NCI-H1092 (cell line): ENCODE measurements at regions not wholly inside any gene's neighbourhood (a gene's known extent, or its start where the extent isn't known, plus 50 kb on each side); places are given as distances from the start of the nearest gene placed in this dataset.
"Not testable (repeated sequence)": the region's sequence is repeated elsewhere in the genome, so short reads cannot be mapped to it uniquely, and the experiment has no call there.

Experiments used
- DNase-seq: peaks from one replicate; lab custom pipeline; 2025; lab: John Stamatoyannopoulos, UW

DNA sequence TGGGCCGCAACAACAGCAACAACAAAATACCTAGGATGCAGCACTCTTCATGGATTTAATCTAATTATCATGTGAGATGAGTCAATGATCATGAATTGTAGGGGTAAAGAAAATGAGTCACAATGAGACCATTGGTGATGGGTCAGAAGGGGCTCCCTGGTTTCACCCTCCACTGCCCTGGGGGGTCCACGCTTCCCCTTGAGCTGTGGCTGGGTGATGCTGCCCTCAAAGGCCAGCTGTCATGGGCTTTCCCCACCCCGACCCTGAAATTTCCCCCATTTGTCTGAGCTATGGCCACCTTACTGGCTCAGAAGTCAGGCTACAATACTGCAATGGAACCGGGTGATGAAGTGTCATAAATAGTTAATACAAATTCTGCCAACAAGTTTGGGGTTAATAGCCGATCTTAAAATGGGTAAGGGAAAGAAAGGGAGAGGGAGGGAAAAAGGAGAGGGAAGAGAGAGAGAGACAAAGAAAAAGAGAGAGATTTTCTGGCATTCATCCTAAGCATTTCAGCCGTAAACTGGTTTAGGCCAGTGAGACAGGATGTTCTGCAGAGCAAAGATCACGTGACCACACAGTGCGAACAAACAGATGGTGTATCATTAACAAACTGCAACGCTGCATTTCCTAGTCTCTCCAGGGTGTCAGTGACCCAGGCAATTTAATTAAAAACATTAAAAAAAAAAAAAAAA, 143.4 kb upstream of the ERRFI1 start:
- DNase-seq = peak; percentile 84

DNA sequence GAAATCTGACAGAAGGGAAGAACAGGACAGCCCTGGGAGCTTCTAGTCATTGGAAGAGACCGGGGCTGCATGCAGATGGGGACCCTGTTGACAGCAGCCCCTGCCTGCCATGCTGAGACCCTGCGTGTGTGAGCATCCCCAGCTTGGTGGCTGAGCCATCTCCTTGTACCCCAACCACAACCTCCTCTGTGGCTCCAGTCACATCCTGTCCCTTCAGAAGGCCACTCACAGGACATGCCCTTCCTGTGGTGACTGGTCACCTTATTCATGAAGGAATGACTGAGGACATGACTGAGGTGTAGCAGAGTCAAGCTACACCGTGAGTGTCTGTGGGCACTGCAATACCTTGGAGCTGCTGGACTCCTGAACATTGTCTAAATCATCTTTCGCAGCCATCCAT, 141.8 kb upstream of the ERRFI1 start:
- DNase-seq = no peak

DNA sequence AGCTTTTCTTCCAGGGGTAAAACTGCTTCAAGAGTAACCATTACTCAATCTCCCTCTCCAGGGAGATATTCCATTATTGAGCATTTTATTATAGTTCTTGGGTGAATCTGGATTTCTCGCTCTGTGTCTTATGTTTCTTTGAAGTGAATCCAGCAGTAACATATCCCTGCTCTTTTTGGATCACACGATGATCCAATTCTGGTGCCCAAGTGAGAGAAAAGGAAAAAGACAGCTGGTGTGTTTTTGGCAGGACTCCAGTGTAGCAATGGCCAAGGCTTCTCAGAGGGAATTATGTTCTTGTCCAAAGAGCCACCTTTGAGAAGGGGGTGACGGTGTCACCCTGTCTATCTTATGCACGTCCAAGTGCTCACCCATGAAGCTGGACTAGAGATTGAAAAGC, 140.3 kb upstream of the ERRFI1 start:
- no peak for DNase-seq

DNA sequence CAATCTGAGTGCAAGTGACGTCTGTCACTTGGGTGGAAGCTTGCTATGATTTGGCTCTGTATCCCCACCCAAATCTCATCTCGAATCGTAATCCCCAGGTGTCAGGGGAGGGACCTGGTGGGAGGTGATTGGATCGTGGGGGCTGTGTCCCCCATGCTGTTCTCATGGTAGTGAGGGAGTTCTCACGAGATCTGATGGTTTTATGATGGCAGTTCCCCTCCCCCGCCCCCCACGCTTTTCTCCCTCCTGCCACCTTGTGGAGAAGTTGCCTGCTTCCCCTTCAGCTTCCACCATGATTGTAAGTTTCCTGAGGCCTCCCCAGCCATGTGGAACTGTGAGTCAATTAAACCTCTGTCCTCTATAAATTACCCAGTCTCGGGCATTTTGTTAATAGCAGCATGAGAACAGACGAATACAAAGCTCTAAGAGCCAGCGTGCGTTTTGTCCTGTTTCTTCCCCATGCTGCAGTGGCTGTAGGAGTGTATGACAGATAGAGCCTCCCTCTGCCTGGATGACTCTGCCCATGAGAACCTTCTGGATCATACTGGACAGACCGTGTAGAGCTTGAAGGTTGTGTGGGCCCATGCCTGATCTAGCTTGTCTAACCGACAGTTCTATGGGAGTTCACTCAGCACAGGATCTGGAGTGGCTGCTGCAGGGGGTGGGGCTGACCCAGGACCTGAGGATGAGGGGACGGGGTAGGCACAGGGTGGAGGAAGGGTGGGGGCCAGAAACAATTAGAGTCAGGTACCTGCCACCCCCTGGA, 139.7 kb upstream of the ERRFI1 start:
- DNase-seq = no peak

DNA sequence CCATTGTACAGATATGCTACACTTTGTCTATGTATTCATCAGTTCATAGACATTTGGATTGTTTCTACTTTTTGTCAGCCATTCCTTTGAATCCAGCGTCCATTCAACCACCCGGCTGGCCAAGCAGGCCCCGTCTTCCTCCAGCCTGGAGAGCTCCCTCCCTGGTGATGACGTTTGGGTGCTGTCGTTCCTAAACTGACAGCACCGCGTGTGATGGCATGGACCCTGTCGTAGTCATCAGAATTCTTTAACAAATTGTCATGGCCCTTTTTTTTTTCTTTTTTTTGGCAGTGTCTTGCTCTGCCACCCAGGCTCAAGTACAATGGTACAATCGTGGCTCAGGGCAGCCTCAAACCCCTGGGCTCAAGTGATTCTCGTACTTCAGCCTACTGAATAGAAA, 138.6 kb upstream of the ERRFI1 start:
- no peak for DNase-seq

DNA sequence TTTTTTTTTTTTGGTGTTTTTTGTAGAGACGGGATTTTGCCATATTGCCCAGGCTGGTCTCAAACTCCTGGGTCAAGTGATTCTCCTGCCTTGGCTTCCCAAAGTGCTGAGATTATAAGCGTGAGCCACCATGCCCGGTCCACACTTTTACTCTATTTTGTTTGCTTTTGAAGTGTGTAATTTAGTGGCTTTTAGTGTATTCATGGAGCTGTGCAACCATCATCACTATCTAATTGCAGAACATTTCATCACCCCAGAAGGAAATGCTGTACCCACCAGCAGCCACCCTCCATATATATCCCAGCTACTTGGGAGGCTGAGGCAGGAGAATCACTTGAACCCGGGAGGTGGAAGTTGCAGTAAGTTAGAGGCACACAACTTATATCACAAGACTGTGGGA, 136.9 kb upstream of the ERRFI1 start:
- DNase-seq = no peak

DNA sequence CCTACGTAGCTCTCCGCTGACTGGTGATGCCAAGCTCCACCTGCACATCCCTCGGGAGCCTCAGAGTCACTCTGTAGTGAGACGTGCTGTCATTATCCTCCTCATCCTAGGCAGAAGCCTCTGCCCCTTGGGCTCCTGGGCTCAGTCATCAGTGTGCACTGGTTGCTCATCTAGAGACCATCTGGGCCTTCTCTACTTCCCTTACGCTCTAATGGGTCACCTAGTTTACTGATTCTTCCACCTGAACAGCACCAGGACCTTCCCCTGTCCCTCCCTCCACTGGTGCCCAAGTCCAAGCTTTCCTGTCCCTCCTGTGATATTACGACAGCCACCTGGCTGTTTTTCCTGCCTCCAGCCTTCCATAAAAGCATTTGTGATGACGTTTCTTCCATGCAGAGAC, 136.1 kb upstream of the ERRFI1 start:
- DNase-seq = no peak

DNA sequence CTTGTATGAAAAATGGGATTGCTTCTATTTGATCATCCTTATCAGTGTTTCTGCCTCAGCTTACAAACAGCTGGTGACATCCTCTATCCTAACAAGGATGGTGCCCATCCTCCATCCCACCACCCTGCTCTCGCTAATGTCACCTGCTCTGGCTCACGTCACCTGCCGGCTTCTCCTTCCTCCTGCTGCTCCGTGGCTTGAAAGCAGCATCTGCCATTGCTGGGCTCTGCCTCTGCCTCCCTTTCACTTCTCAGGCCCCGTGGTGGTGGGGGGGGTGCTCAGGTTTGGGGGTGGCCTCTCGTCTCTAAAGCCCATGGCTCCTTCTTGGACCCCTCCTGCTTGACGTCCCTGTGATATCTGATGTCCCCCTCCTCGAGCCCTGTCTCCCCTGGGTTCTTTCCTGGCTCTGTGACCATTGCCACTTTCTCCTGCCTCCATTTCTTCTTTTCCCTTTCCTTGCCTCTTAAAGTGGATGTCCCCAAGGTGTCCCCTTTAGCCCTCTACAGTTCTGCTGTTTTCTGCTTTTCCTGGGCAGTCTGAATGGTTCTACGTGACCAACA, 135.5 kb upstream of the ERRFI1 start:
- DNase-seq = no peak

DNA sequence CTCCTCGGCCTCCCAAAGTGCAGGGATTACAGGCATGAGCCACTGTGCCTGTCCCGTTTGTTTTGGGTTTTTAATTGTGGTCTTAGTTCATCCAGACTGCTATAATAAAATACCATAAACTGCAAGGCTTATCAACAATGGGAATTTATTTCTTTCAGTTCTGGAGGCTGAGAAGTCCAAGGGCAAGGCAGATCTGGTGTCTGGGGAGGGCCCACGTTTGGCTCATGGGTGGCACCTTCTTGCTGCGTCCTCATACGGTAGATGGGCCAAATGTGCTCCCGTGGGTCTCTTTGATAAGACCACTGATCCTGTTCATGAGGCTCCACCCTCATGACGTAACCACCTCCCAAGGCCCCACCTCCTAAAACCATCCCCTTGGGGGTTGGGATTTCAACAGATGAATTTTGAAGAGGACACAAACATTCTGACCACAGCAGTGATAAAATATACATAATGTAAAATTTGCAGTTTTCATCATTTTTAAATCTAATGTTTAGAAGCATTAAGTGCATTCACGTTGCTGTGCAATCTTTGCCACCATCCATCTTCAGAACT, 133.4 kb upstream of the ERRFI1 start:
- DNase-seq = no peak

DNA sequence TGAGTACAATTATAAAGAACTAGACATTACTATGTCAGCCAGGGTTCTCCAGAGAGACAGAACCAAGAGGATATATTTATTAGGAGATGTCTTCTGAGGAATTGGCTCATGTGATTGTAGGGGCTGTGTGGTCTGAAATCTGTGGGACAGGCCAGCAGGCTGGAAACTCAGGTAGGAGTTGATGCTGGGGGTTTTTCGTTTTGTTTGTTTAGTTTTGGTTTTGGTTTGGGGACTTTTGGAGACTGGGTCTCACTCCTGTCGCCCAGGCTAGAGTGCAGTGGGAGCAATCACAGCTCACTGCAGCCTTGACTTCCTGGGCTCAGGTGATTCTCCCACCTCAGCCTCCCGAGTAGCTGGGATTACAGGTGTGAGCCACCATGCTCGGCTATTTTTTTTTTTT, 132.9 kb upstream of the ERRFI1 start:
- no peak for DNase-seq

DNA sequence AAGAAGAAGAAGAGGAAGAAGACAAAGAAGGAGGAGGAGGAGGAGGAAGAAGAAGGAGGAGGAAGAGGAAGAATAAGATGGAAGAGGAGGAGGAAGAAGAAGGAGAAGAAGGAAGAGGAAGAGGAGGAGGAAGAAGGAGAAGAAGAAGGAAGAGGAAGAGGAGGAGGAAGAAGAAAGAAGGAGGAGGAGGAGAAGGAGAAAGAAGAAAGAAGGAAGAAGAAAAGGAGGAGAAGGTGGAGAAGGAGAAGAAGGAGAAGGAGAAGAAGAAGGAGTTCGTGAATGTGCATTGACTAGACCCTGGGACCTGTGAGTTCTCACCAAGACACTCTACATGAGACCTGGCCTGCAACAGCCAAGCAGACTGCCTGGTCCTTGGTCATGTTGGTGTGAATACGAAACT, 131.7 kb upstream of the ERRFI1 start:
- DNase-seq = no peak

DNA sequence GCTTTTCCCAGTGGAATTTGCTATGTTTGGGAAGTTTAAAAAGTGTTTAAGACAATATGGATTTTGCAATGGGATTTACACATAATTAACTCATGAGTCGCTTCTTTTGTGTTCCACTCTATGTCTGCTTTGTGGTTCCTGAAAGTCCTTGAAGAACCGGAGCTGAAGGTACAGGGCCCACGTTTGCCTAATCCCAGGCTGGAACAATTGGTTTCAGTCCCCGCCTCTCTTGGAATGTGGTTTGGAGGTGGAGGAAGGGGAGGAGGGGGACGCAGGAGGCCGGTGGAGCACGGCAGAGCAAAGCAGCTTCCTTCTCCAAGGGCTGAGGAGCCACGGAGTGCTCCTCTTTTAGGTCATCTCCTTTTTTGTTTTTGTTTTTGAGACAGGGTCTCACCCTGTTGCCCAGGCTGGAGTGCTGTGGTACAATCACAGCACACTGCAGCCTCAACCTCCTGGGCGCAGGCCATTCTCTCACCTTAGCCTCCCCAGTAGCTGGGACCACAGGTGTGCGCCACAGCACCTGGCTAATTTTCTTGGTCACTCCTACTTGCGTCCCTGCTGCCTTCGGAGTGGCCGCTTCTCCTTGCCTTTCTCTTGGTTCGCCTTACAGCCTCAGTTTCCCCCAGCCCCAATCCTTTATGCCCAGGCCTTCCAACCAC, 129.5 kb upstream of the ERRFI1 start:
- no peak for DNase-seq

DNA sequence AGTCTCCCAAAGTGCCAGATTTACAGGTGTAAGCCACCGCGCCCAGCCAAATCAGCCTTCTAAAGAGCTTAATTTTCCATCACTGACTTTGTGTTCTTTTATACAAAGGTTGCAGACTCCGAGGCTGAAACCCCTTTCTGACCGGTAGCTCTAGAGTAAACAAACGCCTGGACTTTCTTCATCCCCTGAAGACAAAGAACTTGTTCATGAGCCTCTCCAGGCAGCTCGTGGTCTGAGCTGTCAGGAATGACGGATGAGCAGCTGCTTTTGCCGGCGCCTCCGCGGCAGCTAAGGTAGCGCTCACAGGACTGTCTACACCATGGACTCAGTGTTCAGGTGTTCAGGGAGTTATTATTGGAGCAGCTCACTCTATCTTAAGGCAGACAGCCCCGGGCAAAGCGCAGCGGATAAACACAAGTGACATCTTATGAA, 128.5 kb upstream of the ERRFI1 start:
- DNase-seq = no peak

DNA sequence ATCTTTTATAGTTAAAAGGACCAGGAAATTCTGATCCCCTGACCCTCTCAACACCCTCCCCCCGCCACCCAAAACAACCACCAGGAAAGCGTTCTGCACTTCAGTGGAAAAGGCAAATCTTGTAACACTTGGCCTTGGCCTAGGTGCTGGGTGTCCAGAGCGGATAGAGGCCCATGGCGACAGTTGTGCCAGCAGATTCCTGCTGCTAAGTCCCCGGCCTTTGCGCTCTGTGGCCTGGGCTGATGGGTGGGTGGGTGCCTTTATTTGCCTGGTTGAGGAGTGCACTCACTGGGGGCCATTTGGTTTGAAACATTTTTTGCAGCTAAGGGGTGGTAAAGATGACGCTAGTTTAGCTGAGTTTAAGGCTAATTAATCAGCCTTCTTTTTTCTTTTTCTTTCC, 127.9 kb upstream of the ERRFI1 start:
- DNase-seq = no peak

DNA sequence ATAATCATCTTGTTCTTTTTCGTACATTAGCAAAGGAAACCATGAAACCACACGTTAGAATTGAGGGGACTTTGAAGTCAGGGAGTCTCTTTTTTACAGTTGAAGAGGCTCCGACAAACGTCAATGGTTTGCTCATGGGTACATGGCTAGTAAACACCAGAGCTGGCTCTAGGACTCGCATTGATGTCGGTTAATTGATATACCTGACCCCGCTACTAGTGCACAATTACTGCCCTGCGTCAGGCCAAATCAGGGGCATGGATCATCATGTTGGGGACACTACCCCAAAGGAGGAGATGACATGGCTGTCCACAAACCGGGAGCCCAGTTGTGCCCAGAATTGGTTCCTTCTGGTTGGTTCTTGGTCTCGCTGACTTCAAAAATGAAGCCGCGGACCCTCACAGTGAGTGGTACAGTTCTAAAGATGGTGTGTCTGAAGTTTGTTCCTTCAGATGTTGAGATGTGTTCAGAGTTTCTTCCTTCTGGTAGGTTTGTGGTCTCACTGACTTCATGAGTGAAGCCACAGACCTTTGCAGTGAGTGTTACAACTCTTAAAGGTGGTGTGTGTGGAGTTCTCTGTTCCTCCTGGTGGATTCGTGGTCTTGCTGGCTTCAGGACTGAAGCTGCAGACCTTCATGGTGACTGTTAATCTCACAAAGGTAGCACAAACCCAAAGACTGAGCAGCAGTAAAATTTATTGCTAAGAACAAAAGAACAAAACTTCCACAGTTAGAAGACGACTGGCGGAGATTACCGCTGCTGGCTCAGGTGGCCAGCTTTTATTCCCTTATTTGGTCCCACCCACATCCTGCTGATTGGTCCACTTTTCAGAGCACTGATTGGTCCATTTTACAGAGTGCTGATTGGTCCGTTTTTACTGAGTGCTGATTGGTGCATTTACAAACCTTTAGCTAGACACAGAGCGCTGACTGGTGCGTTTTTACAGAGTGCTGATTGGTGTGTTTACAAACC, 126.9 kb upstream of the ERRFI1 start:
- no peak for DNase-seq

DNA sequence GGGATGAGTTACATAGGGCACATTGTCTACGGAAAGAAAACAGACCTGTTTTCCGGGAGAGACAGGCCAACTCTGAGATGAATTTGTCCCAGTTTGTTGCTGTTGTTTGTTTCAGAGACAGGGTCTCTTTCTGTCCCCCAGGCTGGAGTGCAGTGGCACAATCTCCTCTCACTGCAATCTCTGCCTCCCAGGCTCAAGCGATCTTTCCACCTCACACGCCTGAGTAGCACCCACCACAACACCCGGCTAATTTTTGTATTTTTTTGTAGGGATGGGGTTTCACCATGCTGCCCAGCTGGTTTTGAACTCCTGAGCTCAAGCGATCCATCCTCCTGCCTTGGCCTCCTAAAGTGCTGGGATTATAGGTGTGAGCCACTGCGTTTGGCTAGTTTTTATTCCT, 125.5 kb upstream of the ERRFI1 start:
- DNase-seq = no peak

DNA sequence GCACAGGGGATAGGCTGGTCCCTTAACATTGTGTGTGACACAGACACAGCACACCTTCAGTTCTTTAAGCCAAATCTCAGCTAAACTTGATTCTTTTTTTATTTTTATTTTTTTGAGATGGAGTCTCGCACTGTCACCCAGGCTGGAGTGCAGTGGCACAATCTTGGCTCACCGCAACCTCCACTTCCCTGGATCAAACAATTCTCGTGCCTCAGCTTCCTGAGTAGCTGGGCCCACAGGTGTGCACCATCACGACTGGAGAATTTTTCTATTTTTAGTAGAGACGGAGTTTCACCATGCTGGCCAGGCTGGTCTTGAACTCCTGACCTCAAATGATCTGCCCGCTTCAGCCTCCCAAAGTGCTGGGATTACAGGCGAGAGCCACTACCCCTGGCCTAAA, 123.6 kb upstream of the ERRFI1 start:
- not testable (repeated sequence) for DNase-seq

DNA sequence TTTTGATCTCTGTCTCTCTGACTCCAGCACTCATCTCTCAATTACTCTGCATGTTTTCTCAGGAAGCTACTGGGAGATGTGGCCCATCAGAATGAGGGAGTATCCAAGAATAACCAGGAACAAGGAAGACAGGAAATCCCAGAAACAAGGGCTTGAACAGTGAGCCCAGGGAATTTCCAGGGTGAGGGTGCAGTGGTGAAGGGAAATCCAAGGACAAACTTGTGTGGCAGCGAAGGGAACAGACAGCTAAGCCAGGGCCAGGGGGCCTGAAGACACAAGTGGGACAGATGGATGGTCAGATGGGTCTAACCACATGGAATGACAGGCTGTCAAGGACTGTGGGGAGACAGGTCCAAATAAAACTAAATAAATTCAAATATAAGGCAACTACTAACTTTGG, 121.8 kb upstream of the ERRFI1 start:
- DNase-seq = no peak

DNA sequence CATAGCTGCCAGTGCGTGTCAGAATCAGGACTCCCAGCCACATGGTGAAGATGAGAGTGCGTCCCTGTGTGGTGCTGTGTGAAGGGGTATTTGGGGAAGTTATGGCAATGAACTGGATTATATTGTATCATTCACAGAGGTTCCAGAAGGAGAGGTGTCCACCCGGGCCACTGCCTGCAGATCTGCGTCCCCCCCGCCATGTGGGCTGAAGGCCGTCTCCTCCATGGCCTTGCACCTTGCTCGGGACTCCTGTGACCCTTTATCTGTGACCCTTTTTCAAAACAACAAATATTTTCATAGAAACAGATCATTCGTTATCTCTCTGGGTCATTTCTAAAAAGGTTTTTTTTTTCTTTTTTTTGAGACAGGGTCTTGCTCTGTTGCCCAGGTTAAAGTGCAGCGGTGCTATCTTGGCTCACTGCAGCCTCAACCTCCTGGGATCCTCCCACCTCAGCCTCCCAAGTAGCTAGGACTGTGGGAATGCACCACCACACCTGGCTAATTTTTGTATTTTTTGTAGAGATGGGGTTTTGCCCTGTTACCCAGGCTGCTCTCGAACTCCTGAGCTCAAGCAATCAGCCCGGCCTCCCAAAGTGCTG, 120.2 kb upstream of the ERRFI1 start:
- DNase-seq = no peak

DNA sequence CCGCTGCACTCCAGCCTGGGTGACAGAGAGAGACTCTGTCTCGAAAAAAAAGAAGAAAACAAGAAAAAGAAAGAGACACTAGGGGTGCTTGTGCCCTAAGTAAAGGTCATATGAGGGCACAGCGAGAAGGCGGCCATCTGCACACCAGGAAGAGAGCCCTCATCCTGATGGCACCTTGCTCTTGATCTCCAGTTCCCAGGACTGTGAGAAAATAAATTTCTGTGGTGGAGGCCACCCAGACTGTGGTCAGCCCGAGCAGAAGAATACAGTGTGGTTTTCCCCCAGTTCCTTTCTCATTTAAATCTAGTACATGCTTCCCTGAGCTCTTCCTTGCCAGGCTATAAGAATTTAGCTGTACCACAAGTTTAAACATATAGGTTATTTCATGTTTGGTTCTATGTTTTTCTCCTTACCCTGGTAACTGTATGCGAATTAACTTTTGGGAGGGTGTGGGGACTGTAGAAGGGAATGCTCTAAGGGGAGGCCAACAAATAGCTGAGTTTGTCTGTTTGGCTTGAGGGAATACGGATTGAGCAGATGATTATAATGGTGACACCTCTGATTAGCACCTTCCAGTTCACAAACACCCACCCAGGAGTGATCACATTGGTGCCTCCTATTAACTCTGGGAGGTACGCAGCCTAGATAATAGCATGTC, 119.6 kb upstream of the ERRFI1 start:
- no peak for DNase-seq

DNA sequence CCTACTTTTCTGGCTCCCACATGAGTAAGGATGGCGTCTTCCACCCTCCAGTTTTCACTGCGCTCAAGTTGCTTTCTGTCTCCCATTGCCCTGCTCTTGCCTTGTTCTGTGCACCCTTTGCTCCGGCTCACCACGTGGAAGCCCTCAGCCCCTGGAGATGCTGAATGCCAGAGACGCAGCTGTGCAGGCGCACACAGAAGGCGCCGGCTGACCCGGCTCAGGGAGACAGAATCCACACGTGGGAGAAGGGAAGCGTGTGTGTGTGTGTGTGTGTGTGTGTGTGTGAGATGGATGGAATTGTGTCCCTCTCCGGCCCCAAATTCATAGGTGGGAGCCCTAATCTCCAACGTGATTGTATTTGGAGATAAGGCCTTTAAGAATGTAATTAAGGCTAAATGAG, 118.2 kb upstream of the ERRFI1 start:
- DNase-seq = no peak
